HFF-Myc (cell line): ENCODE measurements at regions not wholly inside any gene's neighbourhood (a gene's known extent, or its start where the extent isn't known, plus 50 kb on each side); places are given as distances from the start of the nearest gene placed in this dataset.

ENCODE experiments used
- DNase-seq: peaks from one replicate; pipeline ENCODE4 v3.0.0-alpha.2; 2011; ENCODE audit warnings: low read depth; ENCODE audit errors: extremely low read depth
- H3K4me3 ChIP-seq: replicated peaks from 2 replicates; pipeline ENCODE4 v1.5.1; 2011; ENCODE audit warnings: low read depth, mild to moderate bottlenecking, control low read depth, low read length
- TF ChIP-seq, protein P1 (sequence below): IDR thresholded peaks from 2 replicates; pipeline ENCODE4 v1.5.1; 2012; ENCODE audit warnings: mild to moderate bottlenecking, low read depth, low read length, control low read depth; ENCODE audit errors: missing control alignments

DNA sequence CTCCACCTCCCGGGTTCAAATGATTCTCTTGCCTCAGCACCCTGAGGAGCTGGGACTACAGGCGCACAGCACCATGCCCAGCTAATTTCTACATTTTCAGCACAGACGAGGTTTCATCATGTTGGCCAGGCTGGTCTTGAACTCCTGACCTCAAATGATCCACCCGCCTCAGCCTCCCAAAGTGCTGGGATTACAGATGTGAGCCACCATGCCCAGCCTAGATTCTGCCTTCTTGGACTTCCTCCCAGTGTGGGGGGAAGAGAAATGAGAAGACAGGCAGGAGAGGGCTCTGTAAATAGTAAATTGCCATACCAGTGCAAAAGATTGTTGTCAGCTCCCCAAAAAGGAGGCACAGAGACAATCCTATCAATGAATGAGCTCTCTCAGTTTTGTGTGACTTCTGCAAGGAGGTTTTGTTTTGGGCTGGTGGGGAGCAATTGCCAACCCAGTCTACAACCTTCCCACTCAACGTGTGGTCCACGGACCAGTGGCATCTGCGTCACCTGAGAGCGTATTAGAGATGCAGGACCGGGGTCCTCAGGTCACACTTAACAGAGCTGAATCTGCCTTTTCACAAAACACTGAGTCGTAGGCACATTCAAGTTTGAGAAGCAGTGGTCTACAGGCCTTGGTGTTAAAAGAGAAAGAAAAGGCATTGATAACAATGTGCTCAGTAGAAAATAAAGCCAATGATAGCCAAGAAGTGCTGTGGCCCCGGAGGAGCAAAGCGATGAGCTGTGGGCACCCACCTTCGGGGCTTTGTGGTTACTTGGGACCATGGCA is 78.1 kb downstream of the MYCN start:
- no peak for DNase-seq
- TF ChIP-seq, protein P1, sequence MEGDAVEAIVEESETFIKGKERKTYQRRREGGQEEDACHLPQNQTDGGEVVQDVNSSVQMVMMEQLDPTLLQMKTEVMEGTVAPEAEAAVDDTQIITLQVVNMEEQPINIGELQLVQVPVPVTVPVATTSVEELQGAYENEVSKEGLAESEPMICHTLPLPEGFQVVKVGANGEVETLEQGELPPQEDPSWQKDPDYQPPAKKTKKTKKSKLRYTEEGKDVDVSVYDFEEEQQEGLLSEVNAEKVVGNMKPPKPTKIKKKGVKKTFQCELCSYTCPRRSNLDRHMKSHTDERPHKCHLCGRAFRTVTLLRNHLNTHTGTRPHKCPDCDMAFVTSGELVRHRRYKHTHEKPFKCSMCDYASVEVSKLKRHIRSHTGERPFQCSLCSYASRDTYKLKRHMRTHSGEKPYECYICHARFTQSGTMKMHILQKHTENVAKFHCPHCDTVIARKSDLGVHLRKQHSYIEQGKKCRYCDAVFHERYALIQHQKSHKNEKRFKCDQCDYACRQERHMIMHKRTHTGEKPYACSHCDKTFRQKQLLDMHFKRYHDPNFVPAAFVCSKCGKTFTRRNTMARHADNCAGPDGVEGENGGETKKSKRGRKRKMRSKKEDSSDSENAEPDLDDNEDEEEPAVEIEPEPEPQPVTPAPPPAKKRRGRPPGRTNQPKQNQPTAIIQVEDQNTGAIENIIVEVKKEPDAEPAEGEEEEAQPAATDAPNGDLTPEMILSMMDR = no peak
- no peak overlapping the region for H3K4me3 ChIP-seq

DNA sequence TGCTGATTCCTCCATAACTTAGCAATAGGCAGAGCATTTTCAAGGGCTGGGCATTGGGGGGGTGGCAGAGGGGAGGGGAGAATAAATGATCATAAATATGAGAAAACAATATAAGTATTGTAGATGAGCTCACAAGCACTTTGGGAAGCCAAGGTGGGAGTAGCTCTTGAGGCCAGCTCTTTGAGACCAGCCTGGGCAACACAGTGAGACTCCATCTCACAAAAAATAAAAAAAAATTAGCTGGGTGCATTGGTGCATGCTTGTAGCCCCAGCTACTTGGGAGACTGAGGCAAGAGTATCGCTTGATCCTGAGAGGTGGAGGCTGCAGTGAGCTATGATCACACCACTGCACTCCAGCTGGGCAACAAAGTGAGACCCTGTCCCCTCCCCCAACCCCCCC is 75.9 kb downstream of the MYCN start:
- TF ChIP-seq, protein P1 = no peak
- no peak for DNase-seq
- H3K4me3 ChIP-seq = no peak overlapping the region

DNA sequence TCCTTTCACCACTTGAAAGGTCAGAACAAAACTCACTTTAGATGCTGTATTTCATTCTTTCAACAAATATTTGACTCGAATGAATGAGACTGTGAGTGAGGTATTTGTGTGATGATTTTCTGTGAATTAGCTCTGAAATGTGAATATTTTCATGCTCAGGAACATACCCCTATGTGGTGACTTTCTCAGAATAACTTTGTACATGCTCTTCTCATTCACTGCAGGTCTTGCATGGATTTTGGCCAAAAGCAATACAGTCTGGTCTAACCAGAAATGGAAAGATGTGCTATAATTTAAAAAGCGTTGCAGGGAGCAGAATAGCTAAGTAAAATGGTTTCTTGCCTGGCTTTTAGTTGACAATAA is 75.5 kb downstream of the MYCN start:
- H3K4me3 ChIP-seq = no peak overlapping the region
- TF ChIP-seq, protein P1 = no peak
- DNase-seq = no peak

DNA sequence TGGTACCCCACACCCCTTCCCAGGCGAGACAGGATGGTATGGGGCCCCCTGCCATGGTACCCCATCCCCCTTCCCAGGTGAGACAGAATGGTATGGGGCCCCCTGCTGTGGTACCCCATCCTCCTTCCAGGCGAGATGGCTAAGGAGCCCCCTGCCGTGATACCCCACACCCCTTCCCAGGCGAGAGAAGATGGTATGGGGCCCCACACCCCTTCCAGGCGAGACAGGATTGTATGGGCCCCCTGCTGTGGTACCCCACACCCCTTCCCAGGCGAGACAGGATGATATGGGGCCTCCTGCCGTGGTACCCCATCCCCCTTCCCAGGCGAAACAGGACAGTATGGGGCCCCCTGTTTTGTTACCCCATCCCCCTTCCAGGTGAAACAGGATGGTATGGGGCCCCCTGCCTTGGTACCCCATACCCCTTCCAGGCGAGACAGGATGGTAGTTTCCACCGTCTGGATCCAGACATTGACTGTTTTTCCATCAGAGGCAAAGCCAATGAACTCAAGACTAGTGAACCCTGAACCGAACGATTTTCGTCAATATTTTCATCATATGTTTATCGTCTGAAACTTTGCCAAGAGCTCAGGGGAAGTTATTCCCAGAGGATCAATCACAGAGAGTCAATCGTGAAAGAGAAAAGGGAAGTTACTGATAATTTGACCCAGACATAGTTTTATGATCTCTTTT is 75.0 kb downstream of the MYCN start:
- no peak overlapping the region for H3K4me3 ChIP-seq
- TF ChIP-seq, protein P1 = no peak

DNA sequence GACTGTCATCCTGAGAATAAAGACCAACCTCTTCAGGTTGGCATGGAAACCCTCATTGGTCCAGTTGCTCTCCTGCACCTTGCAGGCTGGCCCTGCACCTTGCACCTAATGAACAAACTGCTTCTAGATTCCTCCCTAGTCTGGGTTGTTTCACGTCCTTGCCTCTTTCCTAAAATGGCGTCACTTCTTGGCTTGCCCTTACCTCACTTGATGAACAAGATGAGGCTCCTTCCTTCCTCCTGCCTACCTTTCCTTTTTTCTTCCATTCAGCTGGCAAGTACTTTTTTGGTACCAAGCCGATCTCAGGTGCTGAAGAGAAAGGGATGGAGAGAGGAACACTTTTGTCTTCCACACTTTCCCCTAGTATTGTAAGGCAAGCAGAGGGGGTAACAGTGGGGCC is 74.5 kb downstream of the MYCN start:
- no peak overlapping the region for H3K4me3 ChIP-seq
- TF ChIP-seq, protein P1 = no peak
- DNase-seq = no peak

More for the DNA sequence above, 75.0 kb downstream of the MYCN start:
- no peak for DNase-seq

DNA sequence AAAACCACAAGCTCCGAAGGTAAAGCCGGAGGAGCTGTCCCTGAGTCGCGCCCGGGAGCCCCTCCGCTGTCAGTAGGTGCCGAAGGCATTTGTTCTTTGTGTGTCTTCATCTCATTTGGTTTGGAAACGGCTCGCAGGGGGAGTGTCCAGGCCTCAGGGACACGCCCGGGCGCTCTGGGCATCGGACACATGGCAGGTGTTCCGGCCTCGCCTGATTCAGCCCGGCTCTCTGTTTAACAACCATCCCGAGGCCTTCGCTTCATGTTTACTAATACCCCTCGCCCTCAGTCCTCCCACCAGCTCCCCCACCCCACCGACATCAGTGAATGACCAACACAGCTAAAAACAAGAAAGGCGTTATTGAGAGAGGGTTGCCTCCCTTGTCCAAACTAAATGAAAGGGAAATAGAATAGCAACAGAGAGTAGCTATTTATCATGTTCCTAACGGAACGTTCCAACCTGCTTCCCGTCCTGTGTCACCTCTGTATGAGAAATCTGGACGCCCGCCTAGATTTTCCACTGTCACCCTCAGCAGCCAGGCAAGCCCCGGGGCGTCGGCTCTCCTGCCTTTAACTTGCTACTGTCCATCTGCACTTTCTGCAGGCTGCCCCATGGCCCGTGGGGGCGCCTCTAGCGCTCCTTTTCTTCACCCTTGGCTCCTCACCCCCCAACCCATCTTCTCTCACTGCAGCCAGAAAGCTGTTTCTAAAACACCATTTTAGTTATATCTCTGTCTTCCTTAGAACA is 73.9 kb downstream of the MYCN start:
- TF ChIP-seq, protein P1 = no peak
- no peak for DNase-seq
- H3K4me3 ChIP-seq = no peak overlapping the region
